Endothelial cell (in vitro differentiated cells): ENCODE measurements at regions not wholly inside any gene's neighbourhood (a gene's known extent, or its start where the extent isn't known, plus 50 kb on each side); places are given as distances from the start of the nearest gene placed in this dataset.

Experiments
- DNase-seq: peaks from one replicate; pipeline ENCODE4 v3.0.0; 2021; ENCODE audit warnings: low spot score
- H3K27ac Mint-ChIP-seq: one replicate; pipeline ENCODE4 v1.8.0; 2021; ENCODE audit warnings: mixed read lengths, inconsistent platforms; ENCODE audit not compliant: unreplicated experiment
- H3K27me3 Mint-ChIP-seq: one replicate; pipeline ENCODE4 v1.8.0; 2021; ENCODE audit warnings: mild to moderate bottlenecking, moderate library complexity, mixed read lengths, inconsistent platforms; ENCODE audit not compliant: unreplicated experiment
- H3K36me3 Mint-ChIP-seq: one replicate; pipeline ENCODE4 v1.8.0; 2021; ENCODE audit warnings: mild to moderate bottlenecking, low read depth, mixed read lengths, inconsistent platforms; ENCODE audit not compliant: unreplicated experiment
- H3K4me1 Mint-ChIP-seq: one replicate; pipeline ENCODE4 v1.8.0; 2021; ENCODE audit warnings: mild to moderate bottlenecking, mixed read lengths, inconsistent platforms; ENCODE audit not compliant: unreplicated experiment
- H3K4me3 Mint-ChIP-seq: one replicate; pipeline ENCODE4 v1.8.0; 2021; ENCODE audit warnings: mild to moderate bottlenecking, mixed read lengths, inconsistent platforms; ENCODE audit not compliant: unreplicated experiment
- H3K9me3 Mint-ChIP-seq: one replicate; pipeline ENCODE4 v1.8.0; 2021; ENCODE audit warnings: mixed read lengths, inconsistent platforms; ENCODE audit not compliant: unreplicated experiment
- TF ChIP-seq, protein P1 (sequence below): fragments of 200-600 bp; sonication (generic); IDR thresholded peaks from one replicate; pipeline ENCODE4 v1.5.0; 2021; ENCODE audit warnings: antibody characterized with exemption; ENCODE audit not compliant: unreplicated experiment

DNA sequence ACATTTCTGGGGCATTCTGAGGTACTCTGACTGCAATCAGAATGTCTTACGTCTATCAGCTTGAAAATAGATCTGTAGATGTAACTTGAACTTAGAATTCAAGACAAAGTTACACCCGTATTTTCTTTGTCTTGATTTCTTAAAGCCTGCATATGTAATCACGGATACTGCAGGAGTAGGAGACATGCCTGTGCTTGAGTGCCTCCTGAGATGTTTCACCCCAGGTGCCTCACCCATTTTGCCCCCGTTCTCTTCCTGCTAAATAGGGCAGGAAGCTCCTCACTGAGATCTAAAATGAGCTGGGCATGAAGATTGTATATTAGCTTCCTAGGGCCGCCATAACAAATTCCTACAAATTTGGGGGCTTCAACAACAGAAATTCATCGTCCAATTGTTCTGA is 131.9 kb downstream of the RDH14 start:
- peaks cover 4% of the 10 kb centered on the region for H3K4me1 Mint-ChIP-seq
- TF ChIP-seq, protein P1, sequence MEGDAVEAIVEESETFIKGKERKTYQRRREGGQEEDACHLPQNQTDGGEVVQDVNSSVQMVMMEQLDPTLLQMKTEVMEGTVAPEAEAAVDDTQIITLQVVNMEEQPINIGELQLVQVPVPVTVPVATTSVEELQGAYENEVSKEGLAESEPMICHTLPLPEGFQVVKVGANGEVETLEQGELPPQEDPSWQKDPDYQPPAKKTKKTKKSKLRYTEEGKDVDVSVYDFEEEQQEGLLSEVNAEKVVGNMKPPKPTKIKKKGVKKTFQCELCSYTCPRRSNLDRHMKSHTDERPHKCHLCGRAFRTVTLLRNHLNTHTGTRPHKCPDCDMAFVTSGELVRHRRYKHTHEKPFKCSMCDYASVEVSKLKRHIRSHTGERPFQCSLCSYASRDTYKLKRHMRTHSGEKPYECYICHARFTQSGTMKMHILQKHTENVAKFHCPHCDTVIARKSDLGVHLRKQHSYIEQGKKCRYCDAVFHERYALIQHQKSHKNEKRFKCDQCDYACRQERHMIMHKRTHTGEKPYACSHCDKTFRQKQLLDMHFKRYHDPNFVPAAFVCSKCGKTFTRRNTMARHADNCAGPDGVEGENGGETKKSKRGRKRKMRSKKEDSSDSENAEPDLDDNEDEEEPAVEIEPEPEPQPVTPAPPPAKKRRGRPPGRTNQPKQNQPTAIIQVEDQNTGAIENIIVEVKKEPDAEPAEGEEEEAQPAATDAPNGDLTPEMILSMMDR, result no peak
- H3K27me3 Mint-ChIP-seq, result no peaks in the 10 kb centered on the region
- H3K27ac Mint-ChIP-seq, result no peak overlapping the region
- no peaks in the 10 kb centered on the region for H3K9me3 Mint-ChIP-seq
- H3K36me3 Mint-ChIP-seq, result no peaks in the 10 kb centered on the region
- no peak overlapping the region for H3K4me3 Mint-ChIP-seq
- no peak for DNase-seq

DNA sequence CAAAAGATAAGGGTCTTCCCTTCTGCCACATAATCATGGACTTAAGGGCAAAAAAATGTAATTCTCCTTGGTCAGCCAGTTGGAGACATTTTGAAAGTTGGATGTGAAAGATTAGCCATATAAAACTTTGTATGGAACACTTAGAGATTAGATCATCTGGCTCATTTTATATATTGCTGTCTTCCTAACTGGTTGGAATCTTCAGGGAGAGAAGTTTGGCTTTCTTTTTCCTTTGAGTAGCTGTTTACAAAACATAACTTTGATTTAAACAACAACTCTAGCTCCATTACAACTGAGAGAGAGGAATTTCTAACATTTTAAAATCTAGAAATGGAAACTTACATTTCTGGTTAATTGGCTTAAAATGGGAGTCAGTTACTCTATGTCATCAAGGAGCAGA is 132.7 kb downstream of the RDH14 start:
- Mint-ChIP-seq H3K27ac (no peak overlapping the region), H3K9me3 (no peaks in the 10 kb centered on the region), H3K36me3 (no peaks in the 10 kb centered on the region), H3K4me3 (no peak overlapping the region), H3K4me1 (peaks cover 4% of the 10 kb centered on the region), H3K27me3 (no peaks in the 10 kb centered on the region)
- TF ChIP-seq, protein P1, result no peak
- DNase-seq, result no peak

DNA sequence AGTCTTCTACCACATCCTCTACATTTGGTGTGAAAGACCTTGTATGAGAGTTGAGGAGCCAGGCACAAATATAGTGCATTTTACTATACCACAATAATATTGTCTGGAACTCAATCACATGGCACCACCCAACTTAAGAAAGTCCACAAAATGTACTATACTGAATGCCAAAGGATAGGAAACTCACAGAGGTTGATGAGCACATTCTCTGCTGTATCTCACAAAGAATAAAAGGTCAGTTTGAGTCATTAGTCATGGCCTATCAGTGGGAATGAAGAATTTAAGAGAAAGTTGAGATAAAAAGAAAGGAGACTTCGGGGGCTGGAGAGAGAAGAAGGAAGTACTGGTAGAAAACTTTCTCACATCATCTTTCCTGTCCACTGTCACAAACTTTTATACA is 134.3 kb downstream of the RDH14 start:
- H3K36me3 Mint-ChIP-seq, result no peaks in the 10 kb centered on the region
- no peak overlapping the region for H3K4me3 Mint-ChIP-seq
- DNase-seq, result no peak
- no peaks in the 10 kb centered on the region for H3K4me1 Mint-ChIP-seq
- TF ChIP-seq, protein P1, result no peak
- no peaks in the 10 kb centered on the region for H3K27me3 Mint-ChIP-seq
- no peak overlapping the region for H3K27ac Mint-ChIP-seq
- no peaks in the 10 kb centered on the region for H3K9me3 Mint-ChIP-seq

DNA sequence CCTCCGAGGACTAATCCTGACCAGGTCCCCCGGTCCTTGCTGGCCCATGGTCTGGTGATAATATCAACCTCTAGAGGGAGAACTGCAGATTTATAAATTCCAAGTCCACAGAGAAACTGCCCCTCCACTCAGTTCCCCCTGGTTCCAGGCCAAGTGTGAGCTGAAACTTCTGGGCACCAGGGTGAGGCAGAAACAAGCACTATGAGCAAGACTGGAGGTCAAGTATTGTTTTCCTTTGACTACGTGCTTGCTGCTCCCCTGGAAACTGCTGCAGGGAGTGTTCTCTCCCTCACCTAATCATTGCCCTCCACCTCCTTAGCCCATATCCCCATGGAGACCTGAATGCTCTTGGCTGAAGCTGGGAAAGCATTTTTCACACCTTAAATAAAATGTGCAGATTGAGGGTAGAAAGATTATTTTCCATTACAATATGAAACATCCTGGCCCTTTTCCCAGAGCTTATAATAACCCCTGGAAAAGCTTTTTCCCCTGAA is 135.2 kb downstream of the RDH14 start:
- TF ChIP-seq, protein P1, result no peak
- Mint-ChIP-seq H3K27ac (no peak overlapping the region), H3K27me3 (no peaks in the 10 kb centered on the region), H3K9me3 (no peaks in the 10 kb centered on the region), H3K36me3 (no peaks in the 10 kb centered on the region), H3K4me1 (no peaks in the 10 kb centered on the region), H3K4me3 (no peak overlapping the region)
- DNase-seq, result no peak

DNA sequence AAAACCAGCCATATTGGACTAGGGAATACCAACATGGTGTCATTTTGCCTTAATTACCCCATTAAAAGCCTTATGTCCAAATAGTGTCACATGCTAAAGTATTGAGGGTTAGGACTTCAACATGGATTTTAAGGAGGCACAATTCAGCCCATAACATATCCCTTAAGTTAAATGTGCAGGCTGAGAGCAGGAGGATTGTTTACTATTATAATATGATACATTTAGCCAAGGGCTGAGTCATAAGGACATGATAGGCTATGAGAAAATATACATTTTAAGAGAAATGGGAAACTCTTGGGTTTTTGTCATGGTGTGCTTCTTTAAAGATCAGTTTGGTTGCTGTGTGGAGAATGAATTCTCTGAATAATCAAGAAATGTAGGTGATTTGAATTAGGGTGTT is 136.8 kb downstream of the RDH14 start:
- Mint-ChIP-seq H3K9me3 (no peaks in the 10 kb centered on the region), H3K4me1 (no peaks in the 10 kb centered on the region), H3K36me3 (no peaks in the 10 kb centered on the region), H3K27me3 (no peaks in the 10 kb centered on the region), H3K4me3 (no peak overlapping the region), H3K27ac (no peak overlapping the region)
- TF ChIP-seq, protein P1, result no peak
- DNase-seq, result no peak
